Gastroesophageal sphincter (tissue), 4 donors: ENCODE measurements at regions not wholly inside any gene's neighbourhood (a gene's known extent, or its start where the extent isn't known, plus 50 kb on each side); places are given as distances from the start of the nearest gene placed in this dataset.

Experiments
- ATAC-seq: fragments of 150-250 bp; one replicate; pipeline ENCODE4 v1.9.1; 2016; ENCODE audit warnings: mild to moderate bottlenecking, moderate library complexity
- H3K27ac ChIP-seq, 4 donors: fragments of 200-600 bp; sonication (generic) in 3 of 4; 1 replicate in 3 of 4; 2 replicates in 1 of 4; pipeline ENCODE4 v1.5.1; 2016 to 2019
- H3K27me3 ChIP-seq: fragments of 200-600 bp; sonication (generic); one replicate; pipeline ENCODE4 v1.5.1; 2019
- H3K36me3 ChIP-seq, 2 donors: fragments of 200-600 bp; sonication (generic); one replicate each; pipeline ENCODE4 v1.5.1; 2019; ENCODE audit warnings: control low read depth in 1 of 2
- H3K4me1 ChIP-seq, 3 donors: fragments of 200-600 bp; sonication (generic); 1 replicate in 2 of 3; 2 replicates in 1 of 3; pipeline ENCODE4 v1.5.1; 2016 to 2019; ENCODE audit warnings: control low read depth in 2 of 3
- H3K4me3 ChIP-seq, 2 donors: fragments of 200-600 bp; sonication (generic); one replicate each; pipeline ENCODE4 v1.5.1; 2019; ENCODE audit warnings: mild to moderate bottlenecking in 1 of 2, moderate library complexity in 1 of 2
- H3K9me3 ChIP-seq, 3 donors: fragments of 200-600 bp; sonication (generic); one replicate each; pipeline ENCODE4 v1.5.1; 2017 to 2019; ENCODE audit warnings: control low read depth in 2 of 3
- CTCF ChIP-seq, 4 experiments: fragments of 200-600 bp in 2 of 4; fragments of 450-650 bp in 2 of 4; sonication (generic) in 1 of 4; IDR thresholded peaks; one replicate each; pipeline ENCODE4 v1.5.1; 2017 to 2019; ENCODE audit warnings: antibody characterized with exemption in 4 of 4, mild to moderate bottlenecking in 2 of 4, moderate library complexity in 2 of 4
- EP300 ChIP-seq: sonication (generic); formaldehyde crosslinking; IDR thresholded peaks from one replicate; pipeline ENCODE4 v1.6.1; 2017; ENCODE audit warnings: antibody characterized with exemption, mild to moderate bottlenecking
- POLR2A ChIP-seq, 2 donors: fragments of 450-650 bp; IDR thresholded peaks; one replicate each; pipeline ENCODE4 v1.6.1; 2017; ENCODE audit warnings: antibody characterized with exemption in 2 of 2, mild to moderate bottlenecking in 2 of 2, moderate library complexity in 1 of 2
- POLR2AphosphoS5 ChIP-seq: sonication (generic); formaldehyde crosslinking; IDR thresholded peaks from one replicate; pipeline ENCODE4 v1.6.1; 2017; ENCODE audit warnings: antibody characterized with exemption
- WGBS, 2 donors: methylation state at CpG; one replicate each; pipeline ENCODE4 v1.1.5; 2018; ENCODE audit warnings: low coverage in 1 of 2; 5-methylcytosine and 5-hydroxymethylcytosine counted together

GRCh38 chr15:29470311-29470710 lies 200.7 kb upstream of the NSMCE3 start:
- Histone ChIP-seq H3K9me3 (no peaks in the 10 kb centered on the region), H3K27ac (no peak overlapping the region), H3K27me3 (peaks cover 10% of the 10 kb centered on the region), H3K4me3 (no peak overlapping the region), H3K36me3 (no peaks in the 10 kb centered on the region), H3K4me1 (no peaks in the 10 kb centered on the region)
- 74 to 79% methylated on average over 4 to 7 of the region's 14 CpGs for WGBS, 2 donors
- TF ChIP-seq POLR2AphosphoS5 = no peak
- TF ChIP-seq POLR2A (IDR thresholded peaks at IDR 0.05) = no peak
- no peak for TF ChIP-seq EP300
- TF ChIP-seq CTCF (IDR thresholded peaks at IDR 0.05) = no peak
- ATAC-seq = no peak

GRCh38 chr15:29468899-29469298 lies 199.3 kb upstream of the NSMCE3 start:
- Histone ChIP-seq H3K36me3 (no peaks in the 10 kb centered on the region), H3K4me1 (no peaks in the 10 kb centered on the region), H3K4me3 (no peak overlapping the region), H3K9me3 (no peaks in the 10 kb centered on the region), H3K27ac (no peak overlapping the region), H3K27me3 (peaks cover 7% of the 10 kb centered on the region)
- ATAC-seq = no peak
- 65 to 71% methylated on average over 5 to 6 of the region's 10 CpGs for WGBS, 2 donors
- TF ChIP-seq CTCF (IDR thresholded peaks at IDR 0.05) (no peak), POLR2AphosphoS5 (no peak), POLR2A (IDR thresholded peaks at IDR 0.05) (no peak), EP300 (no peak)

- Histone ChIP-seq H3K27me3 (peaks cover 7% of the 10 kb centered on the region), H3K4me1 (no peaks in the 10 kb centered on the region), H3K4me3 (no peak overlapping the region), H3K27ac (no peak overlapping the region), H3K9me3 (no peaks in the 10 kb centered on the region), H3K36me3 (no peaks in the 10 kb centered on the region)
- no peak for TF ChIP-seq CTCF (IDR thresholded peaks at IDR 0.05)
- TF ChIP-seq POLR2A (IDR thresholded peaks at IDR 0.05) = no peak
- TF ChIP-seq EP300 = no peak
- no peak for TF ChIP-seq POLR2AphosphoS5
- 73 to 100% methylated on average over 1 to 2 of the region's 4 CpGs for WGBS, 2 donors
- ATAC-seq = no peak
Measured at GRCh38 chr15:29467091-29467490, 197.5 kb upstream of the NSMCE3 start.

GRCh38 chr15:29466292-29466691 lies 196.7 kb upstream of the NSMCE3 start:
- Histone ChIP-seq H3K9me3 (no peaks in the 10 kb centered on the region), H3K27me3 (peaks cover 7% of the 10 kb centered on the region), H3K4me3 (no peak overlapping the region), H3K36me3 (no peaks in the 10 kb centered on the region), H3K4me1 (no peaks in the 10 kb centered on the region), H3K27ac (no peak overlapping the region)
- no peak for ATAC-seq
- TF ChIP-seq EP300 (no peak), POLR2A (IDR thresholded peaks at IDR 0.05) (no peak), CTCF (IDR thresholded peaks at IDR 0.05) (no peak), POLR2AphosphoS5 (no peak)
- WGBS, 2 donors = 70% methylated on average over 1 of the region's 4 CpGs; no CpG with 5 or more reads in 1 of the 2 donors

- peaks cover 7% of the 10 kb centered on the region for H3K27me3 ChIP-seq
- no peaks in the 10 kb centered on the region for H3K36me3 ChIP-seq
- 70 to 82% methylated on average over 5 to 6 of the region's 6 CpGs for WGBS, 2 donors
- no peaks in the 10 kb centered on the region for H3K4me1 ChIP-seq
- no peak for ATAC-seq
- no peak overlapping the region for H3K4me3 ChIP-seq
- TF ChIP-seq POLR2A (IDR thresholded peaks at IDR 0.05) = no peak
- no peak for TF ChIP-seq CTCF (IDR thresholded peaks at IDR 0.05)
- TF ChIP-seq POLR2AphosphoS5 = no peak
- no peak for TF ChIP-seq EP300
- no peak overlapping the region for H3K27ac ChIP-seq
- H3K9me3 ChIP-seq = no peaks in the 10 kb centered on the region
Measured at GRCh38 chr15:29465816-29466215, 196.2 kb upstream of the NSMCE3 start.
